ENCODE measurements at regions not wholly inside any gene's neighbourhood (a gene's known extent, or its start where the extent isn't known, plus 50 kb on each side); places are given as distances from the start of the nearest gene placed in this dataset.

DNA sequence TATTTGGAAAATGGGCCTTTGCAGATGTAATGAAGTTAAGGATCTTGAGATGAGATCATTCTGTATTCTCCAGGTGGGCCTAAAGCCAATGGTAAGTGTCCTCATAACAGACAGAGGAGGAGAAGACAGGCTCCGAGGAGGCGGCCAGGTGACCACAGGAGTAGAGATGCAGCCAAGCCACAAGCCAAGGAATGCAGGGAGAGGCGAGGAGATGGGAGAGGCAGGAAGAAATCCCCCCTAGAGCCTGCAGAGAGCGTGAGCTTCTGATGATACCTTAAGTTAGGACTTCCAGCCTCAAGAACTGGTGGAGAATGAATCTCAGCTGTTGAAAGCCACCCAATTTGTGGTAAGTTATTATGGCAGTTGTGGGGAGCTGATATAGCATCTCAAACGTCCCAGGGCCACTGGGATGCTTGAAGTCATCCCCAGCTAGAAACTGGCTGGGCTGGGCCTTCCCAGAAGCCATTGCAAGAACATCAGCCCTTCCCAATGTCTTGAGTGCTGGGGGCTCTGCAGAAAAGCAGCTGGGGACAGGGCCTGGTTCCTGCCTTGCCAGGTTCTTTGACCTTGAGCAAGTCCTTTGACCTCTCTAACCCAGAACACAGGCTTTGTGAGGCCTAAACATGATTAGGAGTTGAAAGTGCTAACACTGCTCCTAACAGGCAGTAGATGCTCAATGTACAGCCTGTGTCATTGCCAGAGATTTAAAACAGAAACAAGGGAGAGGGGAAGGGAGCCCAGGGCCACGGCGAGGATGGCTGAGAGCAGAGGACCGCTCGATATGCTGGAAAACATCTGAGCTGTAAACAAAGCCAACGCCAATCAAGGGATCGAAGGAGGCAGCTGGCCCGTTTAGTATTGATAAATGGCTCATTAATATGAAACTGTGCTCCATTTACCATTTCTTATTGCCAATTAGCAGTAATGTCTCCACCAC lies 632.3 kb downstream of the TBC1D22A start:
- H3K4me3 Mint-ChIP-seq: no peak overlapping the region
- no peaks in the 10 kb centered on the region for H3K4me1 Mint-ChIP-seq (ENCODE audit: low read depth)
- ATAC-seq (replicated peaks in 1 of 2) (no peak), DNase-seq (no peak)
- no peaks in the 10 kb centered on the region for H3K9me3 Mint-ChIP-seq
- no peak overlapping the region for H3K27ac Mint-ChIP-seq
- H3K36me3 Mint-ChIP-seq (ENCODE audit: insufficient read depth in 2 of 2): no peaks in the 10 kb centered on the region
- H3K27me3 Mint-ChIP-seq (ENCODE audit: low read depth): no peaks in the 10 kb centered on the region

DNA sequence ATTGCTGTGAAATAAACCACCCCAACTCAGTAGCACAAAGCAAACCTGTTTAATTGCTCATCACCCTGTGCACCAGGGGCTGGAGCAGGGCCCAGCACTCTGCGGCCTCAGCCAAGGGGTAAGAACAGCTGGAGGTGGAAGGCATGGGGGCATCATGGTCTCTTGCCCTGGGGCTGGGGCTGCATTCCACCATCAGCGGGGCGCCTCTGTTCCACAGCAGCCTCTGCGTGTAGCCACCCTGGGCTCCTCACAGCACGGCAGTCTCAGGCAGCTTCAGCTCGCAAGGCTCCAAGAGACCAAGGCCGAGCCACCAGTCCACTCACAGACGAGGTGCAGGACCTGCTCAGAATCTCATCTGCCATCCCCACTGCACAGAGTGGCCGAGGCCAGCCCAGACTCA lies 630.7 kb downstream of the TBC1D22A start:
- no peak overlapping the region for H3K4me3 Mint-ChIP-seq
- no peaks in the 10 kb centered on the region for H3K9me3 Mint-ChIP-seq
- no peaks in the 10 kb centered on the region for H3K36me3 Mint-ChIP-seq (ENCODE audit: insufficient read depth in 2 of 2)
- no peaks in the 10 kb centered on the region for H3K27me3 Mint-ChIP-seq (ENCODE audit: low read depth)
- DNase-seq: no peak
- no peak for ATAC-seq (replicated peaks in 1 of 2)
- no peaks in the 10 kb centered on the region for H3K4me1 Mint-ChIP-seq (ENCODE audit: low read depth)
- no peak overlapping the region for H3K27ac Mint-ChIP-seq

DNA sequence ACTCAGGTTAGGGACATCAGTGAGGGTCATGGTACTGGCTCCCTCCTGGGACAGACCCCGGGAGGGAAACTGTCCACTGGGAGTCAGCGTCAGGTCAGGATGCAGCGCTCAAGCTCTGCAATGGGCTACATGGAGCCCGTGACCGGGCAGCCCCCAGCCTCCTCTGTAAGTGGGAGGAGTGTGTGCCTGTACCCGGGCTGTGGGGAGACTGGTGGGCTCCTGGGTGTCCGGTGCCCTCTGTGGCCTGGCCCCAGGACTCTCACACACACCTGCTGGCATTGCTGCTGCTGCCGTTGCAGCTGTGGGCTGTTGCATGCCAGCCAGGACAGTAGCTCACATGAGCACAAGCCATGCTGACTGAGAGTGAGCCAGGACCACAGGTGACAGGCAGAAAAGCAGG lies 630.3 kb downstream of the TBC1D22A start:
- Mint-ChIP-seq H3K36me3 (ENCODE audit: insufficient read depth in 2 of 2) (no peaks in the 10 kb centered on the region), H3K27ac (no peak overlapping the region), H3K4me1 (ENCODE audit: low read depth) (no peaks in the 10 kb centered on the region), H3K4me3 (no peak overlapping the region), H3K9me3 (no peaks in the 10 kb centered on the region), H3K27me3 (ENCODE audit: low read depth) (no peaks in the 10 kb centered on the region)
- ATAC-seq (replicated peaks in 1 of 2): no peak
- DNase-seq: no peak

DNA sequence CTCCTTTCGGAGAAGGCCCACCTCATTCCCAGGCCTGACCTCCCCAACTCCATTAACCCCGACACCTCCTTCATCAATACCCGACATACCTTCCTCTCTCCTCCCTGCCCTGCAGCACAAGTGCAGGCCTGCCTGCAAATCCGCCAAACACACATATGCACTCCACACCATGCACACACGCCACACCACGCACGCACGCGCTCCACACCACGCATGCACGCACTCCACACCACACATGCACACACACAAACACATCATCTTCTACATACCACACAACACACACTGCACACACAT lies 629.6 kb downstream of the TBC1D22A start:
- no peaks in the 10 kb centered on the region for H3K9me3 Mint-ChIP-seq
- no peaks in the 10 kb centered on the region for H3K27me3 Mint-ChIP-seq (ENCODE audit: low read depth)
- H3K4me3 Mint-ChIP-seq: no peak overlapping the region
- no peak overlapping the region for H3K27ac Mint-ChIP-seq
- no peaks in the 10 kb centered on the region for H3K4me1 Mint-ChIP-seq (ENCODE audit: low read depth)
- DNase-seq (no peak), ATAC-seq (replicated peaks in 1 of 2) (no peak)
- H3K36me3 Mint-ChIP-seq (ENCODE audit: insufficient read depth in 2 of 2): no peaks in the 10 kb centered on the region

DNA sequence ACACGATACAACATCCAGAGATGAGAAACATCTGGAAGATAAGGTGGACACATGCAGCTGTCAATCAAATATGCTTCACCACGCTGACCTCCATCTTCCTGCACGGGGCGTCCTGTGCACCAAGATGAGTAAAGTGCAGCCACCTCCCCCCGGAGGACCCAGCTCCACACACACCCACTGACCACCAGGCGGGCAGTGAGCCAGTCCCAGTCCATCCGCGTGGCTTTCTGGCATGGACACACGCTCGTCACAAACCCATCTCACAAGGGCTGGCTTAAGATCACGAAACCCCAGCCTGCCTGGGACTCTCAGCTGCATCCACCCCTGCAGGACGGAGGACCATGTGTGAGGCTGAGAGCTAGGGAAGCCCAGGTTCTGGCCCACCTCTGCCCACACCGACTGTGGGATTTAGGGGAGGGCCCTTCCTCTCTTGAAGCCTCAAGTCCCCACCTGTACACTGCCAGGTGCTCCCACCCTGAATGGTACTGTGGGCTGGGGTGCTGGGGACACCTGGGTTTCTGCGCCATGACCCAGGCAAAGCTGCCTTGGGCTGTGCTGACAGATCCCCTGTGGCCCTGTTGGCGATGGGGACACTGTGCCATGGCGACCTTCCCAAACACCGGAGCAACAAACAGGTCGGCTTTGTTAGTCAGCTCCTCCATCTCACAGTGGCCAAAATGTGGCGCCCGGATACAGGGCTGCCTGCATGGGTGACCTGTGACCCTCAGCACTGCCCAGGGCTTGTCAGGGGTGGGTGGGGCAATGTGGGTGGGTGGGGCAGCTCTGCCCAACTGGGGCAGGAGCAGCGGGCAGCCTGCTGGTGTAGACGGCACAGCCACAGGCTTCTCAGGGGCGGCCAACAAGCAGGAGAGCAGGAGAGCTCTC lies 629.0 kb downstream of the TBC1D22A start:
- no peak for DNase-seq
- no peak for ATAC-seq (replicated peaks in 1 of 2)
- H3K27me3 Mint-ChIP-seq (ENCODE audit: low read depth): no peaks in the 10 kb centered on the region
- H3K36me3 Mint-ChIP-seq (ENCODE audit: insufficient read depth in 2 of 2): no peaks in the 10 kb centered on the region
- H3K9me3 Mint-ChIP-seq: no peaks in the 10 kb centered on the region
- no peaks in the 10 kb centered on the region for H3K4me1 Mint-ChIP-seq (ENCODE audit: low read depth)
- no peak overlapping the region for H3K4me3 Mint-ChIP-seq
- no peak overlapping the region for H3K27ac Mint-ChIP-seq

DNA sequence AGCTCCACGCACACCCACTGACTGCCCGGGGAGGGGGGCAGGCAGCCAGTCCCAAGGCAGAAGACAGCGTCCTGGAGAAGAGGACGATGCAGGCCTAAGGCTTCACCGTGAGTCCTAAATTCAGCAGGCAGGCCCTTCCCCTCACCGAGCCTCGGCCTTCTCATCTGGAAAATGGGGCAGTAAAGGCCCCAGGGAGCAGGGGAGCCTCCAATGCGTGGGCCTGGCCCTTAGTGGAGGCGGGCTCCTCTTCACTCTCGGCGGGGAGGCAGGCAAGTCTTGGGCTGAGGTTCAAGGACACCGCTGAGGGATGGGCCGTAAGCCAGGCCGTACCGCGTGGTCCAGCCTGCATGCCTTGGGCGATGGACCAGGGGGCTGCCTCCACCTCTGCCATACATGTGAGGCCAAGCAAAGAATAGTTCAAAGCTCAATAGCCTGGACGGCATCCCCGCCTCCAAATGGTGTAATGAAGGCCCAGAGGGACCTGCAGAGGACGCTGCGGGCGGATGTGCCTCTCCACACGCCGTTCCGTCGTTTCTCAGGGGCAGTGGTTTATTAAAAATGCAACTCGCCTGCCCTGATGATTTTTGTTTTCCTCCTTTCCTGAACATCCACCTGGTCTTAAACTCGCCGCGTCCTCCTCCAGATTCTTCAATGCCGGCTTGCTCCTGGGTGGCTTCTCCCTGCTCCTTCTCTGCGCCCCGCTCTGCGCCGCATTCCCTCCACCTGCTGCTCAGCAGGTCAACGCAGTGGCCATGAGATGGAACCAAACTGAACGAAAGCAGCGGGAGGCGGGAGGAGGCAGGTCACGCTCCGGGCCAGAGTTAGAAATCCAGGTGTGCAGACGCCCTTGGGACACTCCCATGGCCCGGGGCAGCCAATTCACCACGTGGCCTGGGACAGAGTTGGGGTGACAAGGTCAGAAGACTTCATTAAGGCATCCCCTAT lies 627.8 kb downstream of the TBC1D22A start:
- ATAC-seq (replicated peaks in 1 of 2) (no peak), DNase-seq (no peak)
- Mint-ChIP-seq H3K9me3 (no peaks in the 10 kb centered on the region), H3K4me3 (no peak overlapping the region), H3K4me1 (ENCODE audit: low read depth) (no peaks in the 10 kb centered on the region), H3K27ac (no peak overlapping the region), H3K27me3 (ENCODE audit: low read depth) (no peaks in the 10 kb centered on the region), H3K36me3 (ENCODE audit: insufficient read depth in 2 of 2) (no peaks in the 10 kb centered on the region)

DNA sequence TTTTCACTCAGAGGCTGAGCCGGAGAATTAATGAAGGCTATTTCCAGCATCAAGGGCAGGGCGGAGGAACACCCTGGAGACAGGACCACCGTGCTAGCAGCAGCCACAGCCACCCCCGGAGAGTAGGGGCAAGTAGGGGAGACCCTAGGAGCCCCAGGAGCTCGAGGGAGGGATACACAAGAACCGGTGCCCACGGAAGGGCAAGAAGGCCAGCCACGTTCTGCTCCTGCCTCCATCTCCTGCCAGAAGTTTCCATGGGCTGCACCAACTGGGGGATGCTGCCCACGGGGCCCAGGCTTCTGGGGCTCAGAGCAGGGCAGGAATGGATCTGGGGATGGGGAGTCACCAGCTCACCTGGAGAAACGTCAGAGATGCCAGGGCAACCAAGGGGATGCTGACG lies 626.8 kb downstream of the TBC1D22A start:
- Mint-ChIP-seq H3K36me3 (ENCODE audit: insufficient read depth in 2 of 2) (no peaks in the 10 kb centered on the region), H3K4me3 (no peak overlapping the region), H3K27ac (no peak overlapping the region), H3K9me3 (no peaks in the 10 kb centered on the region), H3K4me1 (ENCODE audit: low read depth) (no peaks in the 10 kb centered on the region), H3K27me3 (ENCODE audit: low read depth) (no peaks in the 10 kb centered on the region)
- no peak for ATAC-seq (replicated peaks in 1 of 2)
- DNase-seq: no peak

DNA sequence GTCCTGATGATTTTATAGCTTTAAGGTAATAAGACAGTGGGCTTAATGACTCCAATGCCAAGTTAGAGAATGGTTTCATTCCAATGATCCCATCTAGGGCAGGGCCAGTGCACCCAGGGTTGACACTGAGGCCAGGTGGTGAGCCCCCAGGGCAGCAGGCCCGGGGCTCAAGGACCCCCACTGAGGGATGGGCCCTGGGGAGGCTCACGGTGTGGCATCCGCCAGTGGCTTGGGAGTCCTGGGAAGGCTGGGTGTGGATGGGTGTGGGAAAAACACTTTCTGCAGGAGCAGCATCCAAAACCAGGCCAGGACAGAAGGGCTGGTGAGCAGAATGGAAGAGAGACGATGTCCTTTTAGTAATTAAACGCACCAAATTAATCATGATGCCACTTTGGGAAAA lies 626.3 kb downstream of the TBC1D22A start:
- DNase-seq (no peak), ATAC-seq (replicated peaks in 1 of 2) (no peak)
- H3K36me3 Mint-ChIP-seq (ENCODE audit: insufficient read depth in 2 of 2): no peaks in the 10 kb centered on the region
- no peak overlapping the region for H3K4me3 Mint-ChIP-seq
- no peak overlapping the region for H3K27ac Mint-ChIP-seq
- H3K9me3 Mint-ChIP-seq: no peaks in the 10 kb centered on the region
- no peaks in the 10 kb centered on the region for H3K4me1 Mint-ChIP-seq (ENCODE audit: low read depth)
- no peaks in the 10 kb centered on the region for H3K27me3 Mint-ChIP-seq (ENCODE audit: low read depth)

DNA sequence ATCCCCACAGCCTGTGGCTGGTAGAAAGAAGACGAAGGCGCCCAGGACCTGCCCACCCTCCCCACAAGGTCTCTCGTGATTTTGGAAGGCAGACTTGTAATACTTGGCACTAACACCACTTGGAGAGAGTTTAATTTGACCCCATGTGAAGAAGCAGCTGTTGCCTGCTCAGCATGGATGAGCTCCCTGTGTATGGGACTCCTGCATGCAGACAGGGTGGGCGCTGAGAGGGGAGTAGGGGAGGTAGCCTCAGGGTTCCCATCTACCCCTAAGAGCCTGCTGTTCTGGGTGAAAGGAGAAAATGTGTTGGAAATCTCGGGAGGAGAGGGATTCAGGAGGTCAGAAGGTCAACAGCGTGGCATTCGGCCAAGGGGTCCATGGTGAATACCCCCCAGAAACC lies 625.9 kb downstream of the TBC1D22A start:
- H3K36me3 Mint-ChIP-seq (ENCODE audit: insufficient read depth in 2 of 2): no peaks in the 10 kb centered on the region
- DNase-seq (no peak), ATAC-seq (replicated peaks in 1 of 2) (no peak)
- no peaks in the 10 kb centered on the region for H3K27me3 Mint-ChIP-seq (ENCODE audit: low read depth)
- no peak overlapping the region for H3K4me3 Mint-ChIP-seq
- no peak overlapping the region for H3K27ac Mint-ChIP-seq
- H3K9me3 Mint-ChIP-seq: no peaks in the 10 kb centered on the region
- no peaks in the 10 kb centered on the region for H3K4me1 Mint-ChIP-seq (ENCODE audit: low read depth)

DNA sequence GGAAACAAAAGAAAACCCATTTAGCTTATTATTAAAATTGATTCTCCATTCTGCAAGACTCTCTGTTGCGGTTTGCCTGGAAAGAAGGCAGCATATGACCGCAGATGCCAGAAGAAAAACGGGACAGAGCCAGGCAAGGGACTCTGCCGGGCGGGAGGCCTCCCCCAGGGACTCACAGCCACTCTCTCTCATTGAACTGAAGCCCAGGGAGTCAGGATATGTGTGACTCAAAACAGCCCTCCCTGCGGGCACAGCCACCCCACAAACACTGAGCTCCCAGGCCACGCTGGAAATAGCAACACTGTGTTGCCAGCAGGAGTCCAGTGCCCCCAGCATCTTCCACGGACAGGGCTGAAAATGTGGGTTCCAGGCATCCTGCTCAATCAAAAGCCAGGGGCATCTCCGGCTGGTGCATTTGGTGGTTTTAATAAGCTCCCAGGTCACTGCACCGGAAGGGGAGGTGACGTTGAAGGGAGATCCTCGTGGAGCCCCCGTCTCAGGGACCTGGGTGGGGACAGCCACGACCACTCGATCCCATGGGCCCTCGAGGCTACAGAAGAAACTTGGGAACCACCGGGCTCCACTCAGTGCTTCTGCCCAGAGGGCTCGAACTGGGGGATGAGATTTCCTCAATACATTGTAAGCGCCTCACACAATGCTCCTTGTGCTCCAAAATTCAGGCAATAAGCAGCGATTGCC lies 624.5 kb downstream of the TBC1D22A start:
- H3K27ac Mint-ChIP-seq: no peak overlapping the region
- no peaks in the 10 kb centered on the region for H3K4me1 Mint-ChIP-seq (ENCODE audit: low read depth)
- no peak for ATAC-seq (replicated peaks in 1 of 2)
- no peak overlapping the region for H3K4me3 Mint-ChIP-seq
- H3K9me3 Mint-ChIP-seq: no peaks in the 10 kb centered on the region
- DNase-seq: no peak
- no peaks in the 10 kb centered on the region for H3K27me3 Mint-ChIP-seq (ENCODE audit: low read depth)
- no peaks in the 10 kb centered on the region for H3K36me3 Mint-ChIP-seq (ENCODE audit: insufficient read depth in 2 of 2)

DNA sequence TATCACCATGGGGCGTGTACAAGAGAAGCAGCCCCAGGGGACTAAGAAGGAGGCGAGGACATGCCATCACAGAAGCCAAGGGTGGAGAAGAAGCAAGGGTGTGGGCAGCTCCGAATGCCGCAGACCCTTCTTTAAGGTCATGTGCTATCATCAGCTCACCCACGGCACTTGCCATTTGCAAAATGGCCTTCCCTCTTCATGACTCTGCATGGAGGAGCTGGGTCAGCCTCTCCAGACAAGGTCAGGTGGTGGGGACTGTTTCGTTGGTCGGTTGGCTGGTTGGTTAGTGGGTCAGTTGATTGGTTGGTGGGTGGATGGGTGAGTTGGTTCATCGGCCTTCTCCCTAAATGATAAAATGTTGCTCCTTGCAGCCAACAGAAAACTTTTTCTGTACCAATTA lies 622.5 kb downstream of the TBC1D22A start:
- H3K4me1 Mint-ChIP-seq (ENCODE audit: low read depth): no peaks in the 10 kb centered on the region
- no peak overlapping the region for H3K4me3 Mint-ChIP-seq
- no peak for ATAC-seq (replicated peaks in 1 of 2)
- DNase-seq: no peak
- no peaks in the 10 kb centered on the region for H3K27me3 Mint-ChIP-seq (ENCODE audit: low read depth)
- no peaks in the 10 kb centered on the region for H3K9me3 Mint-ChIP-seq
- no peaks in the 10 kb centered on the region for H3K36me3 Mint-ChIP-seq (ENCODE audit: insufficient read depth in 2 of 2)
- H3K27ac Mint-ChIP-seq: no peak overlapping the region

DNA sequence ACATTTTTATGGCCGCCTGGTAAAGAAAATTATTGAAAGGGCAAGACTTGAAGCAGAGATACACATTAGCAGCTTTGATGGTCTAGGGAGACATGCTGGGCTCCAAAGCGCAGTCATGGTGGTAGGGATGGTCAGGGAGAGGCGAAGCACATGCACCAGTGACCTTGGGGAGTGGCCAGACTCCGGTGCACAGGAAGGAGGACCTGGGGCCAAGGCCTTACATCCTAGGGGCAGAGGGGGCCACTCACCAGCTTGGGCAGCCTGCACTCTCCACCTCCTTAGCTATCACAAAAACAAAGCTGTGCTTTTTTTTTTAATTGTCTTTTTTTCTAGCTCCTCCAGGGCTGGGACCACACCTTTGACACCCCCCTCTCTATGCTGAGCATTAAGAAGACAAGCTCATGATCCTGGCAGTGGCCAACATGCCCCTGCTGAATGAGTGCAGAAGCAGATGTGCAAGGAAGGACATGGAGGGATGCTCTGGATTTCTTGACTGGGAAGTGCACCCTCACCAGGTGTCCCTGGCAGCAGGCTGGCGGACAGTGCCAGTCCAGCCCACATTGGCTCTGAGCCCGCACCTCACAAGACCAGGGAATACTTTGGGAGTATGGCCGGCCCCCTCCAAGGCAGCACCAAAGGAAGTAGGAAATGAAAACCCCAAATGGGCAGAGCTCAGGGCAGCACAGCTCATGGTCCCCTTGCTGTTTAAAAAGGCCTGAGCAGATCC lies 619.9 kb downstream of the TBC1D22A start:
- no peak overlapping the region for H3K4me3 Mint-ChIP-seq
- DNase-seq (no peak), ATAC-seq (replicated peaks in 1 of 2) (no peak)
- no peaks in the 10 kb centered on the region for H3K27me3 Mint-ChIP-seq (ENCODE audit: low read depth)
- H3K27ac Mint-ChIP-seq: no peak overlapping the region
- peaks cover 6 to 8% of the 10 kb centered on the region in 2 donors for H3K36me3 Mint-ChIP-seq (ENCODE audit: insufficient read depth in 2 of 2)
- H3K9me3 Mint-ChIP-seq: peaks cover 1 to 5% of the 10 kb centered on the region in 2 donors
- no peaks in the 10 kb centered on the region for H3K4me1 Mint-ChIP-seq (ENCODE audit: low read depth)
